NCI-H446 (cell line): ENCODE measurements at regions not wholly inside any gene's neighbourhood (a gene's known extent, or its start where the extent isn't known, plus 50 kb on each side); places are given as distances from the start of the nearest gene placed in this dataset.

Source experiments
- DNase-seq, 2 experiments: peaks; one replicate each; lab custom pipeline; 2025; lab: John Stamatoyannopoulos, UW

- DNase-seq: no peak
Measured at GRCh38 chr3:144294659-144295538, 323.3 kb downstream of the DIPK2A start.

GRCh38 chr3:144295613-144296012 lies 324.0 kb downstream of the DIPK2A start:
- no peak for DNase-seq

- no peak for DNase-seq
Measured at GRCh38 chr3:144296808-144297207, 325.2 kb downstream of the DIPK2A start.

GRCh38 chr3:144301863-144302262 lies 330.2 kb downstream of the DIPK2A start:
- no peak for DNase-seq

GRCh38 chr3:144307951-144308350 lies 336.3 kb downstream of the DIPK2A start:
- DNase-seq: no peak

DNA sequence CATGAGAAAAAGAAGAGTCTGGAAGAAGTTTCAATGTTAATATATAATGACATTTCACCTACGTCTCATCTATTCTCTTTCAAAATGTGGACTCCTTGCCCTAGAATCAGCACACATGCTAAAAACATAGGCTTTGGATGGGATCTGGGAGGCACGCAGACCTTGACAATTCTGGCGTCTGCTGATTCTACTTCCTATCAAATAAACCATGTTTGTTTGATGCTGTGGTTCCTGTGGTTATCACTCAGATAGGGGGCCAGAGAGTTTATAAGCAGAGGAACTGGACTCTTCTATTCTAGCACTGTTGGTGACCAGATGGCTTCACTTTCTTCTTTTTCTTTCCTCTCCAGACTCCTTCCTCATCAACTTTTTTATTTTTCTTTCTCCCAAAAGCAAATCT lies 336.8 kb downstream of the DIPK2A start:
- no peak for DNase-seq

DNA sequence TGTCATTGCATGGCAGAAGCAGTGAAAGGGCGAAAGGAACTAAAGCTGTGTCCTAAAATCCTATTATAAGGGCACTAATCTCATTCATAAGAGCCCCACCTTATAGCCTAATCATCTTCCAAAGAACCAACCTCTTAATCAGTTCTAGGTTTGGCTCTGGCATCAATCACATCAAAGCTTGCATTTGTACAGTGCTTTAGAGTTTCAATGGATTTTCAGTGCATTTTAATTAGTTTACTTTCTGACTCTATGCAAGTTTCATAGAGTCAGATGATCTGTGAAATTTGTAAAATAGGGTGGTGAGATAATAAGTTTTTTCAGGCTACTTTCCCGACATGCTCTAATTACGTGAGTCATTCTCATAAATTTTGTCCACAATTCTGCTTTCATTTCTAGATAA lies 341.1 kb downstream of the DIPK2A start:
- no peak for DNase-seq

- no peak for DNase-seq
Measured at GRCh38 chr3:144314946-144315345, 343.3 kb downstream of the DIPK2A start.

- peak; percentile 18 to 43 for DNase-seq
Measured at GRCh38 chr3:144317961-144318360, 346.3 kb downstream of the DIPK2A start.

DNA sequence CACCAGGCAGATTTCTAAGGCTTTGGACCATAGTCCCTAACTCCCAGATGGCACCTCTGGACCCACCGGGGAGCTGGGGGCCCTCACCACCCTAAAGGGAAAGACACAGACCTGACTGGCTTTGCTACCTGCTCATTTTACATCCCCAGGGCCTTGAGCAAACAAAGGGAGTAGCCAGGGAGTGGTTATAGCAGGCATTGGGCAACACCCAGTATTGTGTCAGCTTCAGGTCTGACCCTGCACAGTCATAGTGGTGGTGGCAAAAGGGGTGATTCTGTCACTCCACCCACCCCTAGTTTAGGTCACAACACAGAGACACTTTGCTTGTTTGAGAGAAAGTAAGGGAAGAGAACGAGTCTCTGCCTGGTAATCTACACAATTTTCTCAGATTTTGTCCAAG lies 352.5 kb downstream of the DIPK2A start:
- DNase-seq: no peak

DNA sequence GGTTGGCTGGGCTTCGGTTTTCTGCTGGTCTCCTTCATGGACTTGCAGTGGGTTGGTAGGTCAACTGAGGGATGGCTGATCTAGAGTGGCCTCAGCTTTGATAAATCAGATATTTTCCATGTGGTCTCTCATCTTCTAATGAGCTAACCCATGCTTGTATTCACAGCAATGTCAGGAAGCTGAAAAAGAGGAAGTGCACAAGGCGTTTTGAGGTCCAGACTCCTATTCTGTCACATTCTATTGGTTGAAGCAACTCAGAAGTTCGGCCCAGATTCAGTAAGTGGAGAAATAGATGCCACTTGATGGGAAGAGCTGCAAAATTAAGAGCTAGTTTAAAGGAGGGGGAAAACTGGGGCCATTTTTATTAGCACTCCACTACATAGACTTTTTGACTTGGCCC lies 361.2 kb downstream of the DIPK2A start:
- no peak for DNase-seq

DNA sequence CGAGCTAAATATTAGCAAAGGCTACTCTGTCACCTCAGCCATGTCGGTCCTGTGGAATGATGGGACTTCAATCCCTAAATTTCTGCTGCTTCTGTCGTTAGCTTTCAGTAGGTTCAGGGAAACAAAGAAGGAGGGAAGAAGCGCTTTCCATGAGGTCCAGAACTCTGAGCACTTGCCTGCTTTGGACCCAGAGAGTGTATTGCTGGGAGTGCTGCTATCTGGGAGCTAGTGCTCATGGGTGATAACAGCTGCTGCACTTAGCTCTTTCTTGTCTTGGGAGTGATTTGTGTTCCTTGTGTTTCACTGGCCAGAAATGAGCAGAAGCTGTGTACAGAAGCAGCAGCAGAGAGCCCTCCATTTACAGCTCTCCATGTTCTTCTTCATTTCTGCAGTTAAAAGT lies 369.8 kb downstream of the DIPK2A start:
- no peak for DNase-seq

GRCh38 chr3:144343343-144343742 lies 371.7 kb downstream of the DIPK2A start:
- DNase-seq: no peak

- peak in 1 of 2 experiments; percentile 33 for DNase-seq
Measured at GRCh38 chr3:144343777-144344176, 372.2 kb downstream of the DIPK2A start.

DNA sequence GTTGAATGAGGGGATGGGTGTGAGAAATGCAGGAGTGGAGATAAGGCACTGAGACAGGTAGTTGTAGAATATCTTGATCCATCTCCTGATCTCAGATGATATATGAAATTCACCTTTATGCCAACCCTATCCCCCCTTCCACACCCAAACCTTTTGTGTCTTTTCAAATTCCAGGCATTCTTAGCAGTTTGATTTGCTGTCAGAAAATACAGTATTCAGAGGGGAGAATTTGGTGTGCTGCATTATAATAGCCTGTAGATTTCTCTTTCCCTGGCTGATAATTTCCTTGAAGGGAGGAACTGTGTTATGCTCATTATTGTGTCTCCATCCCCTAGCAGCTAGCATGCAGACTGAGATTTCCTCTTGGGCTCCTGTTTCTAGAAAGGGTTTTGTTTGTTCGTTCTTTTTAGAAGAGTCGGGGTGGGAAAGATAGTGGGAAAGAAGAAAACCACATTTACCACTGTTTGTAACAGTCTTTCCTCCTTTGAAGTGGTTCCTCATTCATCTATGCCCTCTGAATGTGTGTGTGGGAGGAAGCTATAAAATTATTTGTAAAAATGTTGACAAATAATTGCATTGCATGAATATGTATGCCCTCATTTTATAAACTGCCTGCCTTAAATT lies 373.4 kb downstream of the DIPK2A start:
- no peak for DNase-seq

- no peak for DNase-seq
Measured at GRCh38 chr3:144350125-144350524, 378.5 kb downstream of the DIPK2A start.

- no peak for DNase-seq
Measured at GRCh38 chr3:144351011-144351410, 379.4 kb downstream of the DIPK2A start.

GRCh38 chr3:144351773-144352365 lies 380.2 kb downstream of the DIPK2A start:
- DNase-seq: no peak

- no peak for DNase-seq
Measured at GRCh38 chr3:144358191-144358590, 386.6 kb downstream of the DIPK2A start.

DNA sequence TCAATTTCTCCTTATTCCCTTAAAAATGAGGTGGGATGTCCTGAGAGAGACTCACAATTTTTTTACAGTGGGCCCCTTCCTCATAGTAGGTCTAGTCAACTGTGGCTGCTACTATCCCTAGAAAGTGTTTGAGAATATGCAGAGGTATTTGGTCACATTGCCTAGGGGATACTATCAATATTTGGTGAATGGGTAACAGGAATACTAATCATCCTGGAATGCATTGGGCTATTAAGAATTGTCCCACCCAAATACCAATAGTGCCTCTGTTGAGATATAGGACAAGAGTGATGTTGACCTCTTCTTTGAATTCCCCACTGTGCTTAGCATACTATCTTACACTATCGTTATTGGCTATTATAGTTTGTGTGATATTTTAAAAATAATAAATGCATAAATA lies 389.4 kb downstream of the DIPK2A start:
- no peak for DNase-seq

DNA sequence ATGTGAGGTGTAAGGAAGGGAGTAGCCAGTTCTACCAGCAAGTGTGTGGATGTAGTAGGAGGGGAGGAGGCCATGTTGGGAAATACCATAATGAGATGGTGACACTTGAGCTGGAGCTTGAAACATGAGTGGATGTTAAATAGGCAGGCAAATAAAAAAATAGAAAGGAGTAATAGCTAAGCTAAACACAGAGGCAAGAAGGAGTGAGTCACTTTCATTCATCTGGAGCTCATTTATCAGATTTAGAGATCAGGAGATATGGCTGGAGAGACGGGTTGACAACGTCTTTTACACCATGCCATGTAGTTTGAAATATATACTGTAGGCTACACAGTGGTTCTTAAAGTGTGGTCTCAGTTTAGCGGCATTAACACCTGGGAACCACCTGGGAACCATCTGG lies 390.5 kb downstream of the DIPK2A start:
- no peak for DNase-seq

DNA sequence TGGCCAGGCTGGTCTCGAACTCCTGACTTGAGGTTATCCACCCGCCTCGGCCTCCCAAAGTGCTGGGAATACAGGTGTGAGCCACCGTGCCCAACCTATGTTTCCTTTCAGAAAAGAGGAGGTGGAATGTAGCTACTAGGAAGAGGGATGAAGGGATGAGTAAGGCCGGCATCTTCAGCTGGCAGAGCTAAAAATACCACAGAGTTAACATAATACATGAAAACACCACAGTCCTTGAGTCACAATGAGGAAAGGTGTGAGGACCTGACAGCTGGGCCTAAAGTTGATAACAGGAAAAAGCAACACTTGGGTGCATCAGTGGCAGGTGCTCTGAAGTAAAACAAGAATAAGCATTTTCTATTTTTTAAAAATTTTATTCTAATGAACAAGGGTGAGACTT lies 392.2 kb downstream of the DIPK2A start:
- no peak for DNase-seq

DNA sequence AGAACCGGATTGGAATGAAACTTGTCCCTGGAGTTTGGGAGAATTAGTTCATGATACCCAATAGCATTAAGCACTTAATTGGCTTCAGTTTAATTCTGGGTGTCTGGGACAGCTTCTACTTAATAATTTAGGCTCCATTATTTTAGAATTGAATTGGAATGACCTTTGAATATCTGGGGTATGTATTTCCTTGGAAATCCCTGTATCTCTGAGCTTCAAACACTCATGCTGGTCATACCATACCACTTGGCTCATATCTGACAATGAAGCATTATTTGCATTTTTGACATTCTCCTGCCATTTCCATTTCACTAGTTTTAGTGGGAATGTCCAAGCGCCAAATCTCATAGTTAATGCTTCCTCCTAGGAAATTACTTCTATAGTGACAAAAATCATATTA lies 393.1 kb downstream of the DIPK2A start:
- no peak for DNase-seq
